CD4-positive, alpha-beta T cell treated with Interleukin-17A for 4 hours (primary cell): ENCODE measurements at regions not wholly inside any gene's neighbourhood (a gene's known extent, or its start where the extent isn't known, plus 50 kb on each side); places are given as distances from the start of the nearest gene placed in this dataset.

Source experiments
- DNase-seq: peaks from one replicate; pipeline ENCODE4 v3.0.0-alpha.2; 2020; ENCODE audit warnings: mixed read lengths

DNA sequence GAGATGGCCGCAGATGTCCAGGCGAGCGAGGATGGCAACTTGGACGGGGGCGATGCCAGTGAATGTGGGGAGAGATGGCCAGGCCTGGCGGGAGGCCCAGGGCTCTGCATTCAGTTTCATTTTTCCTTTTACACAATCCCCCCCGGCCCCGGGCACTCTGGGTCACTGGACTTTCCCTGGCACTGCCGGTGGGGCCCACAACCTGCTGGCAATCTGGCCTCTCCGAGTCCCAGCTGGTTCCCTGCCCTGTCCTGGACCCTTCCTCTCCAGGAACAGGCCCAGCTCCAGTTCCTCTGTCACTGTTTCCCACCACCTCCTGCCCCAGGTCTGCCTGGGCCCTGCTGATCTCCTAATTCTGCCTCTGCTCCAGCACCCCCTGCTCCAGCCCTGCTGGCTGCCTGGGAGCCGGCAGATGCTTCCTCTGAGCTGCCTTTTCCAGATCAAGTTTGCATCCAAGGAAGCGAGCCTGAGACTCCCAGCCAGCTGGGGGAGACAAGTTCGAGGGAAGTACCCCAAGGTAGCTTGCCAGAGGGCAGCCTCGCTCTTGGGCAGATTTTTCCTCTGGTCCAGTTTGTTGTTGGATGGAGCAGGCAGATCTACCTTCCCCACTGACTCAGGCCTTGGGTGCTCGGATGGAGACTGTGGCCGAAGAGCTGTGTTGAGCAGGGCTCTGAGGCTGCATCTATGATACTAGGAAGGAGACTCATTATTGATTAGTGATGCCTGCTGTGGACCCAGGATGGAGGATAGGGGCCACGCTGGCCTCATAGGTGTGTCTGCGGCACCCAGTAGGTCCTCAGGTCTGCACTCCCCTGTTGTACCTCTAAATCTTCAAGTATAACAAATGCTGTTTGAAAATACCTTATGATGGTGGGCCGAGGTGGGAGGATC lies 83.2 kb downstream of the CEBPB start:
- DNase-seq = no peak

DNA sequence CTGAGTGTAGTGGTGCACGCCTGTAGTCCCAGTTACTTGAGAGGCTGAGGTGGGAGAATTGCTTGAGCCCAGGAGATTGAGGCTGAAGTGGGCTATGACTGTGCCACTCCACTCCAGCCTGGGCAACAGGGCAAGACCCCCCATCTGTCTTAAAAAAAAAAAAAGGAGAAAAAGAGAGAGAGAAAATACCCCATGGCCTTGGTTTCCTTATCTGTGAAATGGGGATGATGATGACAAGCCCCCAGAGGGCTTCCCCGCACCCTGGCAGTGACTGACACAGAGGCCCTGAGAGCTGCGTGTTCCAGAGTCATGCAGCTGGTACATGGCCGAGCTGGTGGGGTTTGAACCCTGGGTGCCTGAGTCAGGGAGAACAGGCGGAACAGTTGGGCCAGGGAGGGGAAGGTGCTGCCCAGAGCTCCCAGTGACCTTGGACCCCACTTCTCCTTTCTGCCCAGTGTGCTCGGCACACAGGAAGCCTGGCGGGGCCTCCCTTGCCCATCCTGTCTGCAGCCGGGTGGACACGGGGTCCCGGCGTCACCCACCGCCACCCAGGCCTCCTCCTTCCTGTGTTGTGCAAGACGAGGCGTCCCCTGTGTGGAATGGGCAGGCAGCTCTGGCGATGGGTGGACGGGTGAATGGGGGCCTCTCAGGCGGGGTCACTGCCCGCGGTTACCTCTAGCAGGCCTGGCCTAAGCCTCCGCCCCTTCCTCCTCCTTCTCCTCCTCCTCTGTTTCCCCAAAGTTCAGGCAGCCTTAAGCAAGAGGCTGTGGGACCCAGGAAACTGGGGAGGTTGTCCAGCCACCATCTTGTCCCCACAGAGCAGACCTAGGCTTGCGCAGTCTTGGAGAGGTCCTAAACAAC lies 84.2 kb downstream of the CEBPB start:
- DNase-seq = no peak

DNA sequence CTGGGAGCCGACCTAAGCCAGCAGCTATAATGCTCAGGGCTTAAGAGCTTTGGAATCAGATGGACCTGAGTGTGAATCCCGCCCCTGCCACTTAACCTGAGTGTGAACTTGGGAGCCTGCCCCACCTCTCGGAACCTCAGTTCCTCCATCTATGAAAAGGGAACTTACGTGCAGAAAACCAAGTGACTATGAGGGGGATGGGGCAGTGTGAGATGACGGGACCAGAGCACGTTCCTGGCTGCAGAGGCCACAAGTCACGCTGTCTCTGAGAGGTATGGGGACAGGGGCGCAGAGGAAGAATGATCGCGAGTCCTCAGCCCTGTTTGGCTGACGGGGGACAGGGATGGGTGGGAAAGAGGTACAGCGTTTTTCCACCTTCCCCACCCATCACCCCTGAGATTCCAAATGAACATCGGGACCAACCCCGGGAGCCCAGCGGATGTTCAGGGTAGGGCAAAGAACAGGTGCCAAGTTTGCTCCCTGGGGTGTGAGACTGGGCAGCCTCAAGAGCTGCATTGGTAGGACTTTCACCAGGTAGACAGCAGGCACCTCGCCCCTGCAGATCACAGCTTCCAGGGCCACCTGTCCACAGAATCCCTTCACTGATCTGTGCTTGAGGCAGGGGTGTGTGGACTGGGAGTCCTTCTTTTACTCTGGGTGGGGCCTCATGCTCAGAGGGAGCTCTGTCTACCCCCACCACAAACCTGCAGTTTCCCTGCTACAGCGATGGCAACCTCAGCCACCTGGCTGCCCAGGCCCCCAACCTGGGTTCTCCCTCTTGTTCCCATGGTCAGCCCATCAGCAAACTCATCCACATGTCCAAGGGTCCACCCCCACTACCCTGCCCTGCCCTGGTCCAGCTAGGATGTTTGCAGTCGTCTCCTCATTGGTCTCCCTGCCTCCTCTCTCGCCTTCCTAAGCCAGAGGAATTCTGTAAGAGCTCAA lies 85.8 kb downstream of the CEBPB start:
- DNase-seq = no peak

DNA sequence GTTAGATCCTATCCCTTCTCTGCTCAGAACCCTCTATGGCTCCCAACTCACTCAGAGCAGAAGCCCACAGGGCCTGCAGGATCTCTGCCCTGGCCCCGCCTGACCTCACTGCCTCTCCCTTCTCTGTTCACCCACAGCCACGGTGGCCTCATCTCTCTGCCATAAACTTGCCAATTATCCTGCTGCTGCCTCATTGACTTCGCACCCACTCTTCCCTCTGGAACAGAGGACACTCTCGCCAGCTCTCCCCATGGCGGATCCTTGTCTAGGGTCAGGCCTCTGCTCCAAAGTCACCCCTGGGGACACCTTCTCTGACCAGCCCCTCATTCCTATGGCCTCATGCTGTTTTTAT lies 86.4 kb downstream of the CEBPB start:
- DNase-seq = no peak

DNA sequence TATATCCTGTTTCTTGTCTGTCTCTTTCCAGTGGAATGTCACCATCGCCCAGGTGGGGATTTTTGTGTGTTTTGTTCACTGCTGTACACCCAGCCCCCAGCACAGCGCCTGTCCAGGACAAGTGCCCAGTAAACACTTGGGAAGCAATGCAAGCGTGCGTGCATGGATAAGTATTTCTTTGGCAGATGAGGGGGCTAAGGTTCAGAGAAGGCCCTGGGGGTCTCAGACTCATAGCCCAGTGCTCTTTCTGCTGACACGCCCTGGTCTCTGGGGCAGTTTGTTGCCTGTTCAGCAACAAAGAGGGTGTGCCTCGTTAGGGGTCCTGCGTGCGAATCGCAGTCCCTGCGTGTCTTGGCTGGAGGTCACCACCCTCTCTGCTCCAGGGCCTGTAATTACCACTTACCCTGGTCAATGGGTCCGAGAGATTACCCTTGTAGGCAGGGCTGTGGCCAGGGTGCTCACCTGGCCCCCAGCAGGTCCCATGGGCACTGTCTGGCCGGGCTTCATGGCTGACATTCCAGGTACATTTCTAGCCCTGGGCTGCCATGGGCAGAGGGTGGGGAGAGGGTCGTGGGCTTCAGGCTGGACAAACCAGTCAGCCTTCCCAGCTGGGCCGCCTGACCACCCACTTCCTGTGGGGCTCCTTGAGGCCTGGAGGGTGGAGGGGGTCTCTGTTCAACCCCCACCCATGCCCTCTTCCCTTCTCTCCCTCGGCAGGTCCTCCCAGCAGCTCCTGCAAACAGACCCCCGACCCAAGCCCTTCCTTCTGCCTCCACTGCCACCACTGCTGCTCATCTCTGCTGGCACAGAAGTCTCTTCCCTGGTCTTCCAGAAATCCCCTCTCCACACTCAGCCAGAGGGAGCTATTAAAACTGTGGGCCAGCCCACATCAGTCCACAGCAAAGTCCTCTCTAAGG lies 87.1 kb downstream of the CEBPB start:
- no peak for DNase-seq

DNA sequence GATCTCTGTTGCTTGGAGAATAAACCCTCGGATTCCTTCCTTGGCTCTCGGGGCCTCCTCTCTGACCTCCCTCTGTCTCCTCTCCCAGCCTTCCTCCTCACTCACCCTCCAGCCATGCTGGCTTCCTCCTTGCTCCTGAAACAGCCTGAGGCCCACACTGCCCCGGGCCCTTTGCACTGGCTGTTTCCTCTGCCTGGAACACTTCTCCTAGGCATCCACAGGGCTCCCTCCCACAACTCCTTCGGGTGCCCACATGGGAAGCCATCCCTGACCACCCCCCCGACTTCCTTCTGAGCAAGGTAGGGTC lies 87.7 kb downstream of the CEBPB start:
- DNase-seq = no peak

DNA sequence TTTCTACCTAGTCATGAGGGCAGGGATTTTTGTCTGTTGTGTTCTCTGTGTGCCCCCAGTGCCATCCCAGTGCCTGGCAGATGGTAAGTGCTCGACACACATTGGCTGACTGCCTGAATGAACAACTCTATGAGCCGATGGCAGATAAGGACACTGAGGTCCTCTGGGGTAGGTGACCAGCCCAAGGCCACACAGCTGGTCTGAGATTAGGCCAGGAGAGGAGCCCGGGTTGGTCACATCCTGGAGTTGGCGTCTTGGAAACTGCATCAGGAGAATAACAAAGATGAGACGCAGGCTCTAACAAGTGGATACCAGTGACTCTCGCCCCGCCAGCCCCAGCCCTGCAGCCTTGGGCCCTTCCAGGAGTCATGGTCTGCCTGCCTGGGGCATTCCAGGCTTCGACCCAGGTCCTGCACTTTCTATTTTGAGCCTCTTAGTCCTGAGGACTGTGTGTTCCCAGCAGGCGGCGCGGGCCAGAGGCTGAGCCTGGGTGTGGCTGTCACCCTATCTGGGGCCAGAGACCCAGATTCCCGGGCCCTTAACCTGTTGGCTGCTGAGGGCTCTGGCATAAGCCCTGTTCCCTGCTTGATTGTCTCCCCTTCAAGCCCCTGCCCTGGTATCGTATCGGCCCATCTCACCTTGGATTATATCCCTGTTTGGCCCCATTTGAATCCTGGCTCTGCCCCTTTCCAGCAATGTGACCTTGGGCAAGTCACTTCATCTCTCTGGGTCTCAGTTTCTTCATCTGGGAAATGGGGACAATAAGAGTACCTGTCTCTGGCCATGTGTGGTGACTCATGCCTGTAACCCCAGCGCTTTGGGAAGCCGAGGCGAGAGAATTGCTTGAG lies 88.3 kb downstream of the CEBPB start:
- no peak for DNase-seq

DNA sequence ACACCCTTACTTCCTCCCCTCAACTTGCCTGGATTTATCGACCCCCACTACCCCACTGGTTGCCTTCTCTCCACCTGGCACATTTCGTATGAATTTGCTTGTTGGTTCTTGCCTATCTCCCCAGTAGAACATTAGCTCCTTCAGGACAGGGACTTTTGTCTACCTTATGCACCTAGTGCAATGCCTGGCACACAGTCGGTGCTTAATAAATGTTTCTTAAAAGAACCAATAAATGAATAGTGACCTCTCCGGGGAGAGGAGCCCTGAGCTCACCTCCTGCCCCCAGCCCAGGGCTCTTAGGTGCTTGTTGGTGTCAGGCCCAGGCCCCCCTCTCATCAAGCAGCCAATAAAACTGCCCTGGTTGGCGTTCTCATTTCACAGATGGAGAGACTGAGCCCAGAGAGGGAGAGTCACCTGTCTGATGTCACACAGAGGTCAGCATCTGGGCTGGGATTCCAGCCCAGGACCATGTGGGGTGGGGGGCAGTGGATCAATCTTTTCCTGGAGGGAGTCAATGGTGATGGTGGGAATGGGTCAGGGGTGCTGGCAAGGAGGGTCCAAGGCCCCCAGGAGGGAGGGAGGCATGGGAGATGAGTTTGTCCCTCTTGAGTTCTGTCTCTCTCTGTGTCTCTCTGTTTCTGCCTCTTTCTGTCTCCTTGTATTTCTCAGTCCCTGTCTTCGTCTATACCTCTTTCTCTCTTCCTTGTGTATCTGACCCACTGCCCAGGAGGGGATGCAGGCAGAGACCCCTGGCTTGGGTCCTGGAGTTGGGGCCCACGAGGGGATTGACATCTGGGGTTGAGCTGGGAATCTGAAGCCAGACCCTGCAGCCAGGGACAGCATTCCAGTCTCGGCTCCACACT lies 89.6 kb downstream of the CEBPB start:
- DNase-seq = no peak

DNA sequence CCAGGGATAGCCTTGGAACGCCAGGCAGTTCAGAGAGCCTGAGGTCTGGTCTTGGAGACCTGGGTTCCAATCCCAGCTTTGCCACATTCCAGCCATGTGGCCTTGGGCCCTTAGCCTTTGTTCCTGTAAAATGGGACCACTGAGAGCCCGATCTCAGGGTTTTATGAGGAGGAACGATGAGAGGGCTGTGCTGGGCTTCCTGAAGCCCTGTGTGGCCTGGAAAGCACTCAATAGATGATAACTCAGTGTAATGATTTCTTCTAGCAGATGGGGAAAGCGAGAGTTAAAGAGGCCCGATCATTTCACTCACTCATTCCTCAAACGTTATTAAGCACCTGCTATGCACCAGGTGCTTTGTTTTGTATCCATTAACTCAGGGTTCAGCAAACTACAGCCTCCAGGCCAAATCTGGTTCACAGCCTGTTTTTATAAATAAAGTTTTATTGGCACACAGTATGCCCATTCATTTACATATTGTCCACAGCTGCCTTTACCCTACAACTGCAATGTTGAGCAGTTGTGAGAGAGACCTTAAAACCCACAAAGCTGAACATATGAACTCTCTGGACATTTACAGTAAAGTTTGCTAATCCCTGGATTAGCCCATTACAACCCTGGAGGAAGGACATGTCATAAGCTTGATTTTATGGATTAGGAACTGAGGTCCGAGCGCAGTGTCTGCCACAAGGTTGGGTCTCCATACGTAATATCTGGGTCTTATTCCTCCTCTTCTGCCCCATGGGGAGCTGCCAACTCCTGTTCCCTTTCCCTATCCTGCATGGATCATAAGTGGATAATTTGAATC lies 90.4 kb downstream of the CEBPB start:
- no peak for DNase-seq

DNA sequence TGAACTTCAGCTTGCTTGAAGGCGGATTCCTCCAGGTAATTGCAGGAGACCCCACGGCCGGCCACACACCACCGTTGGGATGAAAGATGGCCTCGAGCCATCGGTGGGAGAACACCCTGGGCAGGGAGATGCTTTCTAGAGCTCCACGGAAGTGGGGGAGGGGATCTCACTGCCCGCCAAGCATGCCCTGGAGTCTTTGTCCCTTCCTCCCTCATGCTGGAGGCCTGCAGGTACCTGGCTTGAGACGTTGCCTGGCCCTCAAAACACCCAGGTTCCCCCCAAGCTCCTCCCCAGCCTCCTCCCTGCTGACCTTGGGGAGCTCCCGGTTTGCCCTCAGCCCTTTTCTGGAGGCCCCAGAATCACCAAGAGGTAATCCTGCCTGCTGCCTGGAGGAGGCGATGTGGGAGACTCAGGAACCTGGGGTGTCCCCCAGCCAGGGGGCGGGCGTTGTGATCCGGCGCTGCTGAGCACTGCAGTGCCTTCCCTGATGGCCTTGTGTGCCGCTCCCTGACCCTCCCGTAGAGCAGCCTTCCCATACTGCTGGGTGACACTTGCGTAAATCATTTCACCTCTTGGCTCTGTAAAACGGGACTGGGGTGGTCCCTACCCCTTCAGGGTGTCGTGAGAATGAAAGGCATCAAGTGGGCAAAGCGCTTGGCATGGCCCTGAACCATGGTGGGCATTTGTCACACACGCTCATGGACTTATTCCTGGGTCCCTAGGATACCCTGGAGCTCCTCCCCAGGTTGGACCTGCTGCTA lies 91.4 kb downstream of the CEBPB start:
- no peak for DNase-seq

DNA sequence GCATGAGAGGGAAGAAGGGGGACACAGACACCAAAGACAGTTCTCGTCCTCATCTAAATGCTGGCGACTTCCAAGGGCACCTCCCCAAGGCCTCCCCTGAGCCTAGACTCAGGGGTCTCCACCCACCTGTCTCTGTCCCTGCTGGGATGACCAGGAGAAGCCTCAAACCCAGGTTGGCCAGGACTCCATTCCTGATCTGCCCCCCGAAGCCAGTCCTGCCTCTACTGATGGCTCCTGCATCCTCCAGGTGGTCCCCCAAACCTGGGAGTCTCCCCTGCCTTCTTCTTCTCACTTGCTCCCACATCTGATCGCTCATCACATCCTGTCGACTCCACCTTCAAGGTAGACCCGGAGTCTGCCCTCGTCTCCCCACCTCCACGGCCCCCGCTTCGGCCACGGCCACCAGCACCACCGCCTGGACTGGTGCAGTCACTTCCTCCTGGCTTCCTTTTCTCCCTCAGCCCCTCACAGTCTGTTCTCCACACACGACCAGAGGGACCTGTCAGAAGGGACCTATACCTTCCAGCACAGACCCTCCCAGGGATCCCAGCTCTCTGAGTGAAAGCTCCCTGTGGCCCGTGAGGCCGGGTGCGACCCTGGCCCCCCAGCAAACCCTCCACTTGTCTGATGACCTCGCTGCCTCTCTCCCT lies 92.1 kb downstream of the CEBPB start:
- DNase-seq = no peak

DNA sequence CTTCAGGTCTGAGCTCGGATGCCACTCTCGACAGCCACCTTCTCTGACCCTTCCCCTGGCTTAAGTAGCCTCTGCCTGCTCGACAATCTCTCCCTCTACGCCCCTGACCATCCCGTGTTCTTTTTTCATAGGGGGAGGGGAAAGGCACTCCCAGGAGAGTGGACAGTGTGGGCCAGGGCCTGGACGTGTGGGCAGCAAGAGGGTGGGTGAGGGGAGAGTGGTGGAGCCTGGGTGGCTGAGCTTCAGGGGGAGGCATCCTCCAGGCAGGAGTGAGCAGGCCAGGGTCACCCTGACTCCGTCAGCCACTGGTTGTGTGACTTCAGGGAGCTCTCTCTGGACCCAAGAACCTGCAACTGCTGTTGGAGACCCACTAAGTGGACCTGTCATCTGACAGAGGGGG lies 92.7 kb downstream of the CEBPB start:
- DNase-seq = no peak

DNA sequence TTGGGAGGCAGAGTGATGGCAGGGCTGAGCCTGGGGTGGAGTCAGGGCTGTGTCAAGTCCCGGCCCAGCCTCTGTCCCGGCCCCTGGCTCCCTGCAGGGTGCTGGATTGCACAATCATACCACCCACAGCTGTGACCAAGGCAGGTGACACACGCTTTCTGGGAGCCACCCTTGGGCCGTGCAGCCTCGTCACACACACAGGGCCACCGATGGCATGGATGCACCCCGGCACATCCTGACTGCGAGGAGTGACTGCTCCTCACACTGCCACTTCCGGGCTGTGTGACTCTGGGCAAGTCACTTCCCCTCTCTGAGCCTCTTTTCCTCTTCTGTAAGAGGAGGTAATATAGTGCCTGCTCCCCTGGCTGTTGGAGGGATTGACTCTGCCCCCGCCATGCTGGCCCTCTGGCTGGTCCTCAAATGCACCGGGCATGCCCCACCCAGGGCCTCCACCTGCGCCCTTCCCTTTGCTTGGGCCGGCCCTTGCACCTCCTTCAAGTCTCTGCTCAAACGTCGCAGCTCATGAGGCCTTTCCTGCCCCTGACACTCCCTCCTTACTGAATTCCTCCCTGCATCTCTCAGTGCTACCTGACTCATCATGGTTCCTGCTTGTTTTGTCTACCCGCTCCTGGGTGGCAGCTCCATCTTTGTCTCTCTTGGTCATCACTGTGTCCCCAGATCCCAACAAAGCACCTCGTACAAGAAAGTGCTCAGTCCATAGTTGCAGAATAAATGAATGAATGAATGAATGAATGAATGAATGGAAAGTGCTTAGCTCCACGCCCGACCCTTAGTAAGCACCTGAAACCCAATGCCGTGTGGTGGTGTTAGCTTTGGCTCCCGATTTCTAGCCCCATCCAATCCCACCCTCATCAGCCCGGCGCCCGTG lies 93.5 kb downstream of the CEBPB start:
- no peak for DNase-seq

DNA sequence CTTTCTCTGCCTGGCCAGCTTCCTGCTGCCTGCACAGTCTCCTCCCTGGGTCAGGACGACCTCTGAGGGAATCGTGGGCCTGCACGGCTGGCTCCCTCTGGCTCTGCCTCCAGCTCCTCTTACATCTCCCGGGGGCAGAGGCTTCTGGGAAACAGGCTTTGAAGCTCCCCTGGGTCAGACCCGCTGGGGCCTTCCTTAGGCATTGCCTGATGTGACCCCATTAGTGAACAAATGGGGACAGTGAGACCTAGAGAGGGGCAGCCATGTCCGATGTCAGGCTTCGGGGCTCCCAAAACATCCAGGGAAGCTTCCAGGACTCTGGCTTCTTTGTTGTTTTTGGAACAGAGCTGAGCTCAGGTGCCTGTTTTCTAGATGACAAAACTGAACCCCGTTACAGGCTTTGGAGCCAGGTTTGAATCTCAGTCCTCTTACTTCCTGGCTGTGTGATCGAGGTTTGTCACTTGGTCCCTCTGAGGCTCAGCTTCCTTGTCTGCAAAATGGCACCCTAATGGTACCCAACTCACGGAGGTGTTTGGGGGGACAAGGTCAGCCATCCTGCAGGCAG lies 94.3 kb downstream of the CEBPB start:
- no peak for DNase-seq

DNA sequence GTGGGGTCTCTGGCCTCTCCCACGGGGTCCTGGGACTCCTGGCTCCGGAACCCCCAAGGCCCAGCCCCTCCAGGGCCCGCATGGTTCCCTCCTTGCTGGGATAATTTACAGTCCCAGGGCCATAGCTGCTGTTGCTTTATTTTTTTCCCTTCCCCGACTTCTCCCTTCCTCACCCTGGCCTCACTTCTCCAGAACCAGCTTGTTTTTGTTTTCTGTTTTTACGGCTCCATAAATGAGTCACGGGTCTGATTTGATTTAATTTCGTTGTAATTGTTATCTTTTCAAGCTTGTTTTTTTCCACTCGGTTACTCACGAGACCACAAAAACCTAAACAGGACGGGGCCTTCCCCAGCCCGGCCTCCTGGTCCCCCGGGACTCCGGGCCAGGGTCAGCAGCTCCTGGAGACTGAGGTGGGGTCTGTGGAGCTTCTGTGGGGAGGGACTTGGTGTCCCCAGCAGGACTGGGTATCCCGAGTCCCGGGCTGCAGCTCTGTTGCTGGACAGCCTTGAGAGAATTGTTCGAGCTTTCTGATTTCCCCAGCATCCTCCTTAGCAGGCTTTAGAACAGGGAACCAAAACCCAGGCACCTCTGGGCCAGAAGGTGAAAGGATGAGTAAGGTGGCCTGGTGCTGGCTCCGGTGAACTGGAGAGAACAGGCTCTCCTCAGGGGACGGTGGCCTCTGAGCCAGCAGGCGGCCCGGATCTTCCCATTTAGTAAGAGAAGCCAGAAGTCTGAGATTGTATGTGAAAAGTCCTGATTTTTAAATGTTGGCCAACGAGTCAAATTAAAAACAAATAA lies 94.9 kb downstream of the CEBPB start:
- no peak for DNase-seq

DNA sequence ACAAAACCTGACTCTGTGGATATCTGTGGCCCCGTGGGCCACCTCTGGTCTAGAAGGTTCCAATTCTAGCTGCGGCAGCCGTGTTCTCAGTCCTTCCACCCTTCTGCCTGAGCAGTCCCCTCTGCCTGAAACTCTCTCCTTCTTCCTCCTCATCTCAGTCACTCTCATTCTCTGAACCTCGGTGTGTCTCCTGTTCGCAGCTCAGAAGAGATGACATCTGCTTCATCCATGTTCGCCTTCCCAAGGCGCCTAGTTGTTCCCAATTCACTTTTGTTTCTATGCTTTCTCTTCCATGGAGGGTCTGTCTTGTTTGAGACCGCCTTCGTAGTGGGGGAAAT lies 95.5 kb downstream of the CEBPB start:
- no peak for DNase-seq
